ENCODE measurements at regions not wholly inside any gene's neighbourhood (a gene's known extent, or its start where the extent isn't known, plus 50 kb on each side); places are given as distances from the start of the nearest gene placed in this dataset.
"Not testable (repeated sequence)": the region's sequence is repeated elsewhere in the genome, so short reads cannot be mapped to it uniquely, and the experiment has no call there.

- no peak overlapping the region for H3K27ac ChIP-seq
- TF ChIP-seq CTCF (IDR thresholded peaks at IDR 0.05) (no peak), POLR2A (IDR thresholded peaks at IDR 0.05) (no peak), POLR2AphosphoS5 (IDR thresholded peaks at IDR 0.05) (no peak)
- intact Hi-C loops (cut with DNase I; ENCODE audit: low total_unique reads): no loop called here
- H3K27me3 ChIP-seq: no peaks in the 10 kb centered on the region
- H3K4me3 ChIP-seq: no peak overlapping the region
- H3K9me3 ChIP-seq: no peaks in the 10 kb centered on the region
- no peaks in the 10 kb centered on the region for H3K36me3 ChIP-seq
- no peak for DNase-seq (ENCODE audit: low spot score in 2 of 2)
- no peaks in the 10 kb centered on the region for H3K4me1 ChIP-seq
Measured at GRCh38 chr10:37456456-37456855, 331.1 kb downstream of the ANKRD30A start.

GRCh38 chr10:37448161-37448560 lies 322.8 kb downstream of the ANKRD30A start:
- Histone ChIP-seq H3K27ac (no peak overlapping the region), H3K36me3 (no peaks in the 10 kb centered on the region), H3K9me3 (no peaks in the 10 kb centered on the region), H3K27me3 (no peaks in the 10 kb centered on the region), H3K4me3 (no peak overlapping the region), H3K4me1 (no peaks in the 10 kb centered on the region)
- DNase-seq (ENCODE audit: low spot score in 2 of 2): no peak
- TF ChIP-seq CTCF (IDR thresholded peaks at IDR 0.05) (no peak), POLR2A (IDR thresholded peaks at IDR 0.05) (no peak), POLR2AphosphoS5 (IDR thresholded peaks at IDR 0.05) (no peak)
- intact Hi-C loops (cut with DNase I; ENCODE audit: low total_unique reads): no loop called here

GRCh38 chr10:37442882-37443281 lies 317.5 kb downstream of the ANKRD30A start:
- Histone ChIP-seq H3K4me3 (no peak overlapping the region), H3K27ac (no peak overlapping the region), H3K27me3 (no peaks in the 10 kb centered on the region), H3K4me1 (no peaks in the 10 kb centered on the region), H3K9me3 (no peaks in the 10 kb centered on the region), H3K36me3 (no peaks in the 10 kb centered on the region)
- intact Hi-C loops (cut with DNase I; ENCODE audit: low total_unique reads): no loop called here
- no peak for DNase-seq (ENCODE audit: low spot score in 2 of 2)
- TF ChIP-seq CTCF (IDR thresholded peaks at IDR 0.05) (no peak), POLR2AphosphoS5 (IDR thresholded peaks at IDR 0.05) (no peak), POLR2A (IDR thresholded peaks at IDR 0.05) (no peak)

- H3K9me3 ChIP-seq; H3K4me3 ChIP-seq; H3K27me3 ChIP-seq; DNase-seq (ENCODE audit: low spot score in 2 of 2); intact Hi-C loops (cut with DNase I; ENCODE audit: low total_unique reads); H3K27ac ChIP-seq; H3K4me1 ChIP-seq; H3K36me3 ChIP-seq: not testable (repeated sequence)
Measured at GRCh38 chr10:37441224-37441623, 315.8 kb downstream of the ANKRD30A start.

GRCh38 chr10:37439826-37440225 lies 314.4 kb downstream of the ANKRD30A start:
- no peak for TF ChIP-seq CTCF (IDR thresholded peaks at IDR 0.05)
- no peak for TF ChIP-seq POLR2AphosphoS5 (IDR thresholded peaks at IDR 0.05)
- no peak for TF ChIP-seq POLR2A (IDR thresholded peaks at IDR 0.05)
- Histone ChIP-seq H3K9me3 (no peaks in the 10 kb centered on the region), H3K4me3 (no peak overlapping the region), H3K27me3 (no peaks in the 10 kb centered on the region), H3K27ac (no peak overlapping the region), H3K36me3 (no peaks in the 10 kb centered on the region), H3K4me1 (no peaks in the 10 kb centered on the region)
- intact Hi-C loops (cut with DNase I; ENCODE audit: low total_unique reads): no loop called here
- no peak for DNase-seq (ENCODE audit: low spot score in 2 of 2)

- intact Hi-C loops (cut with DNase I; ENCODE audit: low total_unique reads): no loop called here
- no peak for DNase-seq (ENCODE audit: low spot score in 2 of 2)
- no peaks in the 10 kb centered on the region for H3K9me3 ChIP-seq
- no peak overlapping the region for H3K27ac ChIP-seq
- H3K36me3 ChIP-seq: no peaks in the 10 kb centered on the region
- no peak overlapping the region for H3K4me3 ChIP-seq
- TF ChIP-seq CTCF (IDR thresholded peaks at IDR 0.05): no peak
- TF ChIP-seq POLR2A (IDR thresholded peaks at IDR 0.05): no peak
- no peak for TF ChIP-seq POLR2AphosphoS5 (IDR thresholded peaks at IDR 0.05)
- no peaks in the 10 kb centered on the region for H3K27me3 ChIP-seq
- H3K4me1 ChIP-seq: no peaks in the 10 kb centered on the region
Measured at GRCh38 chr10:37436357-37436756, 311.0 kb downstream of the ANKRD30A start.
